GM10266 (cell line): ENCODE measurements at regions not wholly inside any gene's neighbourhood (a gene's known extent, or its start where the extent isn't known, plus 50 kb on each side); places are given as distances from the start of the nearest gene placed in this dataset.
A peak's percentile ranks its signal among the peaks of the same experiment; 100 is the strongest.
"Not testable (repeated sequence)": the region's sequence is repeated elsewhere in the genome, so short reads cannot be mapped to it uniquely, and the experiment has no call there.

Source experiments
- DNase-seq: peaks from one replicate; pipeline ENCODE4 v3.0.0; 2012; ENCODE audit errors: extremely low spot score
- TF ChIP-seq, protein P1 (sequence below): IDR thresholded peaks from 2 replicates; pipeline ENCODE4 v1.5.1; 2012; ENCODE audit warnings: mild to moderate bottlenecking, low read depth; ENCODE audit not compliant: control insufficient read depth, insufficient read depth; ENCODE audit errors: missing control alignments

- no peak for DNase-seq
- TF ChIP-seq, protein P1, sequence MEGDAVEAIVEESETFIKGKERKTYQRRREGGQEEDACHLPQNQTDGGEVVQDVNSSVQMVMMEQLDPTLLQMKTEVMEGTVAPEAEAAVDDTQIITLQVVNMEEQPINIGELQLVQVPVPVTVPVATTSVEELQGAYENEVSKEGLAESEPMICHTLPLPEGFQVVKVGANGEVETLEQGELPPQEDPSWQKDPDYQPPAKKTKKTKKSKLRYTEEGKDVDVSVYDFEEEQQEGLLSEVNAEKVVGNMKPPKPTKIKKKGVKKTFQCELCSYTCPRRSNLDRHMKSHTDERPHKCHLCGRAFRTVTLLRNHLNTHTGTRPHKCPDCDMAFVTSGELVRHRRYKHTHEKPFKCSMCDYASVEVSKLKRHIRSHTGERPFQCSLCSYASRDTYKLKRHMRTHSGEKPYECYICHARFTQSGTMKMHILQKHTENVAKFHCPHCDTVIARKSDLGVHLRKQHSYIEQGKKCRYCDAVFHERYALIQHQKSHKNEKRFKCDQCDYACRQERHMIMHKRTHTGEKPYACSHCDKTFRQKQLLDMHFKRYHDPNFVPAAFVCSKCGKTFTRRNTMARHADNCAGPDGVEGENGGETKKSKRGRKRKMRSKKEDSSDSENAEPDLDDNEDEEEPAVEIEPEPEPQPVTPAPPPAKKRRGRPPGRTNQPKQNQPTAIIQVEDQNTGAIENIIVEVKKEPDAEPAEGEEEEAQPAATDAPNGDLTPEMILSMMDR = no peak
These were observed 144.4 kb upstream of the RADX start for GRCh38 chrX:106467422-106467821.

DNA sequence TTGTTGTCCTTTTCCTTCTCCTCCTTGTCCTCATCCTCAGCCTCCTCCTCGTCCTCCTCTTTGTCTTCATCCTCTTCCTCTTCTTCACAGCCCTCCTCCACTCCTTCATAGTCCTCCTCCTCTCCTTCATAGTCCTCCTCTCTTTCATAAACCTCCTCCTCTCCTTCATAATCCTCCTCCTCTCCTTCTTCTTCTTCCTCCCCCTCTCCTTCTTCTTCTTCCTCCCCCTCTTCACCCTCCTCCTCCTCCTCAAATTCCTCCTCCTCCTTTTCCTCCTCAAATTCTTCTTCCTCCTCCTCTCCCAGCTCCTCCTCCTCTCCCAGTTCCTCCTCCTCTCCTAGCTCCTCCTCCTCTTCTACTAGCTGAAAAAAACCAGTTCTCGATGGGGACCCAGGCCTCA lies 143.8 kb upstream of the RADX start:
- DNase-seq = no peak
- TF ChIP-seq, protein P1 = no peak

GRCh38 chrX:106468433-106468832 lies 143.3 kb upstream of the RADX start:
- TF ChIP-seq, protein P1 = no peak
- no peak for DNase-seq

DNA sequence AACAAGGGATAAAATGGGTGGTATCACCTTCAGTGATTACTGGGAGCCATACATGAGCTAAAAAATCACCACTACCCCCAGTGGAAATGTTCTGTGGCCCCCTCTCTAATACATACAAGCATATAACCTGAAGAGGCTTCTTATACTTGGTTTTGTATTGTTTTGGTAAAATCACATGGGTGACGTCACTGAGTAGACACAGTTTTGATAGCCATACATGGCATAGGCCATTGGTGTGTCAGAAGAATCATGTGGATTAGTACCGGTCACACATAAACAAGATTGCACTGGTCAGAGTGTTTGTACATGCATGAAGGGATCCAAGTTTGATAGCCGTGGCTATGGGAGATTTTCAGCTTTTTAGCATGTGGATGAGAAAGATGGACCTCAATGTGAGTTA lies 131.9 kb upstream of the RADX start:
- TF ChIP-seq, protein P1 = no peak
- DNase-seq = no peak

DNA sequence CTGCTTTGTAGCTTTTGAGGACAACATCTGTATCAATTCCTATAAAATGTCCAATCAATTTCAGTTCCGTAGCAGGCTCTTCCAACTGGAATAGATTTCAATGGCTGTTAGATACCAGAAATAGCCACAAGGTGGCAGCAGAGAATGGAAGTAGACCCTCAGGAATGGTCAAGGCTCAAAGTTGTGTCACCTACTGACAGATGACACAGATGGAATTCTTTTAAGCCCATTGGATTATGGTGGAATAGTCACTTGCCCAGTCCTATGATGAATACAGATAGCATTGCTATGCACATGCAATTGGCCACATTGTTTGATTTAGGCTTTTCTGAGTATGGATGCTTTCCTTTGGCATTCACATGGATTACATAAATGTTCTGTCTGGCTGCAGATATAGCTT lies 130.4 kb upstream of the RADX start:
- TF ChIP-seq, protein P1 = peak; percentile 43
- peak; percentile 18 for DNase-seq

DNA sequence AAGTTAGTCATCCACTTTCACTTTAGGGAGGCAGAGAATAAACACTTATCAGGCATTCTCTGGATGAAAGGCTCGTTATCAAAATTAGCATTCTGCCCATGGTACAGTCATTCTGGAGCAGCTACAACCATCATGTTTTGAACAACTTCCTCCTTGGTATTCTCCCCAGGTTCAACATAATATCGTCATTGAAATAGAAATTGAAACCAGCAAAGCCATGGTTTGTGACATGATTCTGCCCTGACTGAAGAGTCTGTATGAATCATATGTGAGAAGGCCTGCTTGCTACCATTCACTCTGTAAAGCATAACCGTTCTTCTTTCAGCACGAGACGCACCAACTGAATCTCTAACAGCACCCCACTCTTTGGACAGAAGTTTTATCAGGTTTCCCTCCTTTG lies 127.5 kb upstream of the RADX start:
- TF ChIP-seq, protein P1 = no peak

DNA sequence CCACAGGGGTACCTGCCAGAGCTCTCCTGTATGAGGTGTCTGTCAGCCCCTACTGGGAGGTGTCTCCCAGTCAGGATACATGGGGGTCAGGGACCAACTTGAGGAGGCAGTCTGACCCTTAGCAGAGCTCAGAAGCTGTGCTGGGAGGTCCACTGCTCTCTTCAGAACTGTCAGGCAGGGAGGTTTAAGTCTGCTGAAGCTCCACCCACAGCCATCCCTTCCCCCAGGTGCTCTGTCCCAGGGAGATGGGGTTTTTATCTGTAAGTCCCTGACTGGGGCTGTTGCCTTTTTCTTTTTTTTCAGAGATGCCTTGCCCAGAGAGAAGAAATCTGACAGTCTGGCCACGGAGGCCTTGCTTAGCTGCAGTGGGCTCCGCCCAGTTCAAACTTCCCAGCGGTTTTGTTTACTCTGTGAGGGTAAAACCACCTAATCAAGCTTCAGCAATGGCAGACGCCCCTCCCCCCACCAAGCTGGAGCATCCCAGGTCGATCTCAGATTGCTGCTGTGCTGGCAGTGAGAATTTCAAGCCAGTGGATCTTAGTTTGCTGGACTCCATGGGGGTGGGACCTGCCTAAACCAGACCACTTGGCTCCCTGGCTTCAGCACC lies 118.5 kb upstream of the RADX start:
- DNase-seq = not testable (repeated sequence)

More for the DNA sequence above, 127.5 kb upstream of the RADX start:
- peak; percentile 30 for DNase-seq

DNA sequence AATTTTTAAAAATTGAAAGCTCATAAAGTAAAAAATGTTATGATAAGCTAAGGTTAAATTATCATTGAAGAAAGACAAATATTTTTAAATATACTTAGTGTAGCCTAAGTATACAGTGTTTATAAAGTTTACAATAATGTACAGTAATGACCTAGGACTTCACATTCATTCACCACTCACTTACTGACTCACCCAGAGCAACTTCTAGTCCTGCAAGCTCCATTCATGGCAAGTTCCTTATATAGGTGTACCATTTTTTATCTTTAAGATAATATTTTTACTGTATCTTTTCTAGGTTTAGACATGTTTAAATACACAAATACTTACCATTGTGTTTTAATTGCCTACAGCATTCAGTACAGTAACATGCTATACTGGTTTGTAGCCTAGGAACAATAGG lies 112.3 kb upstream of the RADX start:
- TF ChIP-seq, protein P1 = no peak
- DNase-seq = no peak
